ENCODE measurements at regions not wholly inside any gene's neighbourhood (a gene's known extent, or its start where the extent isn't known, plus 50 kb on each side); places are given as distances from the start of the nearest gene placed in this dataset.

GRCh38 chr4:24144381-24144780 is 254.5 kb upstream of the PPARGC1A start:
- no peak for DNase-seq

GRCh38 chr4:24143741-24144140 is 253.9 kb upstream of the PPARGC1A start:
- no peak for DNase-seq

GRCh38 chr4:24141836-24142235 is 252.0 kb upstream of the PPARGC1A start:
- DNase-seq: no peak

- DNase-seq: no peak
These were observed 251.0 kb upstream of the PPARGC1A start for GRCh38 chr4:24140892-24141291.

- no peak for DNase-seq
These were observed 248.1 kb upstream of the PPARGC1A start for GRCh38 chr4:24137671-24138601.

GRCh38 chr4:24131954-24132673 is 242.3 kb upstream of the PPARGC1A start:
- no peak for DNase-seq

GRCh38 chr4:24130637-24131036 is 240.8 kb upstream of the PPARGC1A start:
- DNase-seq: no peak

- no peak for DNase-seq
These were observed 236.9 kb upstream of the PPARGC1A start for GRCh38 chr4:24126776-24127175.

GRCh38 chr4:24121395-24122175 is 231.7 kb upstream of the PPARGC1A start:
- DNase-seq: no peak

GRCh38 chr4:24117975-24118374 is 228.1 kb upstream of the PPARGC1A start:
- DNase-seq: no peak

- no peak for DNase-seq
These were observed 226.3 kb upstream of the PPARGC1A start for GRCh38 chr4:24116107-24116506.

GRCh38 chr4:24114919-24115500 is 225.2 kb upstream of the PPARGC1A start:
- DNase-seq: no peak

- DNase-seq: no peak
These were observed 224.6 kb upstream of the PPARGC1A start for GRCh38 chr4:24114444-24114843.

- no peak for DNase-seq
These were observed 222.6 kb upstream of the PPARGC1A start for GRCh38 chr4:24112466-24112865.

GRCh38 chr4:24108567-24108966 is 218.7 kb upstream of the PPARGC1A start:
- DNase-seq: no peak

- no peak for DNase-seq
These were observed 215.6 kb upstream of the PPARGC1A start for GRCh38 chr4:24105327-24106038.

- no peak for DNase-seq
These were observed 214.3 kb upstream of the PPARGC1A start for GRCh38 chr4:24104158-24104565.

- no peak for DNase-seq
These were observed 213.7 kb upstream of the PPARGC1A start for GRCh38 chr4:24103434-24104157.

GRCh38 chr4:24102621-24103020 is 212.8 kb upstream of the PPARGC1A start:
- no peak for DNase-seq

- DNase-seq: no peak
These were observed 206.8 kb upstream of the PPARGC1A start for GRCh38 chr4:24096603-24097002.

- DNase-seq: no peak
These were observed 204.9 kb upstream of the PPARGC1A start for GRCh38 chr4:24094726-24095125.
